HUES6 (cell line): ENCODE measurements at regions not wholly inside any gene's neighbourhood (a gene's known extent, or its start where the extent isn't known, plus 50 kb on each side); places are given as distances from the start of the nearest gene placed in this dataset.

Experiments
- H3K27ac ChIP-seq: 2 replicates; pipeline ENCODE4 v1.7.0; 2013; ENCODE audit warnings: low read depth, mild to moderate bottlenecking, low read length, inconsistent platforms
- H3K27me3 ChIP-seq: 2 replicates; pipeline ENCODE4 v1.6.1; 2013; ENCODE audit warnings: low read length; ENCODE audit not compliant: control insufficient read depth, insufficient read depth
- H3K36me3 ChIP-seq: 2 replicates; pipeline ENCODE4 v1.6.1; 2013; ENCODE audit warnings: low read length; ENCODE audit not compliant: control insufficient read depth, insufficient read depth
- H3K4me1 ChIP-seq: 2 replicates; pipeline ENCODE4 v1.6.1; 2013; ENCODE audit warnings: low read length; ENCODE audit not compliant: control insufficient read depth, insufficient read depth
- H3K4me3 ChIP-seq: 2 replicates; pipeline ENCODE4 v1.5.1; 2013; ENCODE audit warnings: low read depth, low read length
- H3K9ac ChIP-seq: one replicate; pipeline ENCODE4 v1.6.1; 2013; ENCODE audit warnings: mild to moderate bottlenecking, low read length
- H3K9me3 ChIP-seq: 2 replicates; pipeline ENCODE4 v1.6.1; 2013; ENCODE audit warnings: low read depth, low read length; ENCODE audit not compliant: control insufficient read depth, insufficient read depth

GRCh38 chr3:118088696-118089095 lies 946.0 kb downstream of the IGSF11 start:
- H3K4me3 ChIP-seq = no peak overlapping the region
- no peaks in the 10 kb centered on the region for H3K27me3 ChIP-seq
- no peaks in the 10 kb centered on the region for H3K4me1 ChIP-seq
- H3K9ac ChIP-seq = no peak overlapping the region
- H3K9me3 ChIP-seq = peaks cover 20% of the 10 kb centered on the region
- no peaks in the 10 kb centered on the region for H3K36me3 ChIP-seq
- no peak overlapping the region for H3K27ac ChIP-seq

- Histone ChIP-seq H3K4me3 (no peak overlapping the region), H3K27me3 (no peaks in the 10 kb centered on the region), H3K9ac (no peak overlapping the region), H3K9me3 (peaks cover 27% of the 10 kb centered on the region), H3K27ac (no peak overlapping the region), H3K36me3 (no peaks in the 10 kb centered on the region), H3K4me1 (no peaks in the 10 kb centered on the region)
Observed at GRCh38 chr3:118089563-118089962, 945.1 kb downstream of the IGSF11 start.

GRCh38 chr3:118097226-118097625 lies 937.4 kb downstream of the IGSF11 start:
- no peak overlapping the region for H3K9ac ChIP-seq
- H3K27me3 ChIP-seq = no peaks in the 10 kb centered on the region
- no peaks in the 10 kb centered on the region for H3K4me1 ChIP-seq
- H3K9me3 ChIP-seq = peaks cover 25% of the 10 kb centered on the region
- H3K27ac ChIP-seq = no peak overlapping the region
- no peaks in the 10 kb centered on the region for H3K36me3 ChIP-seq
- H3K4me3 ChIP-seq = no peak overlapping the region

DNA sequence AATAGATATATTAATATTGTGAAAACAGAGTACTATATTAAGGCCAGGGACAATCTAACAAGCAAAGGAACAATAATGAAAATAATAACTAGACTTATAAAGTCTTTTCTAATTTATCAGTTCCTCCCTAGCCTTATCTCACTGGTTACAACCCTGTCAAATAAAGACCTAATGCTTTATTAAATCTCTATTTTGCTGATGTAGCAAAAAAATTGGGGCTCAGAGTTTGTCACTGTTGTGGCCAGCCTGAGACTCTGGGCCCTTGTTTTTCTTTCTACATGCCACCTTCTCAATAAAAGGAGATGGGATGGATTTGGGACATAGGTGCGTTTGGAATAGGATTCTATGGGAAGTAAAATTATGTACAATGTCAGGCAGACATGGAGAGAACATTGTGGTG lies 937.0 kb downstream of the IGSF11 start:
- Histone ChIP-seq H3K27me3 (no peaks in the 10 kb centered on the region), H3K27ac (no peak overlapping the region), H3K4me1 (no peaks in the 10 kb centered on the region), H3K36me3 (no peaks in the 10 kb centered on the region), H3K9me3 (peaks cover 21% of the 10 kb centered on the region), H3K4me3 (no peak overlapping the region), H3K9ac (no peak overlapping the region)

DNA sequence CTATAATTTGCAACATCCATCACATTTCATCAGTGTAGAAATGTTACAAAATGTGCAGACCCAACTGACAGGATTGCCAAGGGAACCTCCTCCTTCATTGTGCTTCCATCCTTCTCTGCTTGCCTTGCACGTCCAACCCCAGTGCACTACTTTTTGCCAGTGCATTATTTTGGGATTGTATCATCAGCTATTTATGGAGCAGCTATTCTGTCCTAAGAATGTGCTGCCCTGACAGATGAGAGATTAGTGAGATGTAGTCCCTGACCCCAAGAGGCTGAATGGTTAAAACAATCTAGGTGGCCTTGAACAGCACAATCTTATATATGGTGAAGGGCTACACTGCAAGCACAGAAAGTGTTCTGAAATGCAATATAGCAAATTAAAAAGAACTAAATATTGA lies 935.8 kb downstream of the IGSF11 start:
- H3K9ac ChIP-seq = no peak overlapping the region
- H3K4me3 ChIP-seq = no peak overlapping the region
- no peaks in the 10 kb centered on the region for H3K4me1 ChIP-seq
- no peaks in the 10 kb centered on the region for H3K36me3 ChIP-seq
- H3K9me3 ChIP-seq = peaks cover 9% of the 10 kb centered on the region
- H3K27me3 ChIP-seq = no peaks in the 10 kb centered on the region
- H3K27ac ChIP-seq = no peak overlapping the region

- H3K4me3 ChIP-seq = no peak overlapping the region
- H3K9me3 ChIP-seq = no peaks in the 10 kb centered on the region
- no peaks in the 10 kb centered on the region for H3K4me1 ChIP-seq
- no peaks in the 10 kb centered on the region for H3K36me3 ChIP-seq
- no peak overlapping the region for H3K27ac ChIP-seq
- no peak overlapping the region for H3K9ac ChIP-seq
- H3K27me3 ChIP-seq = no peaks in the 10 kb centered on the region
Observed at GRCh38 chr3:118101891-118102290, 932.8 kb downstream of the IGSF11 start.

DNA sequence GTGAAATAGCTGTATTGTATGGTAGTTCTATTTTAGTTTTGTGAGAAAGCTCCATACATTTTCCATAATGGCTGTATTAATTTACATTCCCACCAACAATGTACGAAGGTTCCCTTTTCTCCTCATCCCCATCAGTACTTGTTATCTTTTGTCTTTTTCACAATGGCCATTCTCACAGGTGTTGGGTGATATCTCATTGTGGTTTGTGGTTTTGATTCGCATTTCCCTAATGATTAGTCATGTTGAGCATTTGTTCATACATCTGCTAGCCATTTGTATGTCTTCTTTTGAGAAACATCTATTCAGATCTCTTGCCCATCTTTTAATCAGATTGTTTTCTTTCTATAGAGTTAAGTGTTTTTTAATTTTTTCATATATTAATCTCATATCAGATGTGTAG lies 931.9 kb downstream of the IGSF11 start:
- Histone ChIP-seq H3K27ac (no peak overlapping the region), H3K27me3 (no peaks in the 10 kb centered on the region), H3K4me1 (no peaks in the 10 kb centered on the region), H3K36me3 (no peaks in the 10 kb centered on the region), H3K4me3 (no peak overlapping the region), H3K9me3 (no peaks in the 10 kb centered on the region), H3K9ac (no peak overlapping the region)

- no peaks in the 10 kb centered on the region for H3K36me3 ChIP-seq
- no peak overlapping the region for H3K9ac ChIP-seq
- no peak overlapping the region for H3K27ac ChIP-seq
- H3K9me3 ChIP-seq = no peaks in the 10 kb centered on the region
- no peaks in the 10 kb centered on the region for H3K27me3 ChIP-seq
- H3K4me1 ChIP-seq = peaks cover 17% of the 10 kb centered on the region
- no peak overlapping the region for H3K4me3 ChIP-seq
Observed at GRCh38 chr3:118108201-118108600, 926.4 kb downstream of the IGSF11 start.

DNA sequence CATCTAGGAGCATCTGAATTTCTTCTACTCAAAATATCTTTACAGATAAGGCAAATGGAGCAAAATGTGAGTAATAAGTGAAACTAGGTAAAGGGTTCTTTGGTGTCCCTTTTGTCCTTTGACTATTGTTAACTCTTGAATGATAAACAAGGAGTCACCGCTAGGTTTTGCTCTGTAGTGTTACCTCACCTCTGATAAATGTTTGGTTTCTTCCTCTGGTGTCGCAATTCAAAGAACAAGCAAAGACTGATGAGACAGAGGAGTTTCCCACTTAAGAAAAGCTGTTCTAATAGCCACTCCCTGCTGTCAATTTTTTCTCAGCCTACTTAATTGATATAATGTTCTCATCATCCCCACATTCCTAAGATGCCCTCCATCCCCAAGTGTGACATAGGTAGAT lies 925.9 kb downstream of the IGSF11 start:
- H3K4me3 ChIP-seq = no peak overlapping the region
- H3K9ac ChIP-seq = no peak overlapping the region
- H3K27ac ChIP-seq = no peak overlapping the region
- no peaks in the 10 kb centered on the region for H3K9me3 ChIP-seq
- H3K27me3 ChIP-seq = no peaks in the 10 kb centered on the region
- peaks cover 17% of the 10 kb centered on the region for H3K4me1 ChIP-seq
- no peaks in the 10 kb centered on the region for H3K36me3 ChIP-seq

DNA sequence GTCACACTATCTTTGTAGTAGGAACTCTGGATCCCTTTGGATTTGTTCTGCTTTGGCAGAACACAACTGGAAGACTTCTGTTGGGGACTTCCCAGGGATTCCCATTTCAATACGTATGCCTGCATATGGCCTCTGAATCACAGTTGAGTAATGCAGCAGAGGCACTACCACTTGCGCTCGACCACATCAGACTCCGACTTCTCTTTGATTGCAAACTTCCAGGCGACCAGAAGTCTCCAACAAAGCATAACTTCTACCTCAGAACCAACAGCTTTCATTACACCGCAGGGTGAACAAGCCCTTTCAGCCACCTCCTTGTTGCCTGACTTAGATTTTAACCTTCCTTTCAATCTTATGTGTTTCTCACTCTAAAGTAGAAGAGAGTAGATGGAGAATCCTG lies 924.4 kb downstream of the IGSF11 start:
- H3K9me3 ChIP-seq = no peaks in the 10 kb centered on the region
- H3K4me1 ChIP-seq = peaks cover 17% of the 10 kb centered on the region
- H3K27ac ChIP-seq = no peak overlapping the region
- H3K27me3 ChIP-seq = no peaks in the 10 kb centered on the region
- no peak overlapping the region for H3K9ac ChIP-seq
- H3K4me3 ChIP-seq = no peak overlapping the region
- H3K36me3 ChIP-seq = no peaks in the 10 kb centered on the region

- no peaks in the 10 kb centered on the region for H3K36me3 ChIP-seq
- no peak overlapping the region for H3K27ac ChIP-seq
- no peaks in the 10 kb centered on the region for H3K27me3 ChIP-seq
- no peaks in the 10 kb centered on the region for H3K9me3 ChIP-seq
- H3K4me3 ChIP-seq = no peak overlapping the region
- no peak overlapping the region for H3K9ac ChIP-seq
- peaks cover 14% of the 10 kb centered on the region for H3K4me1 ChIP-seq
Observed at GRCh38 chr3:118116991-118117390, 917.7 kb downstream of the IGSF11 start.

DNA sequence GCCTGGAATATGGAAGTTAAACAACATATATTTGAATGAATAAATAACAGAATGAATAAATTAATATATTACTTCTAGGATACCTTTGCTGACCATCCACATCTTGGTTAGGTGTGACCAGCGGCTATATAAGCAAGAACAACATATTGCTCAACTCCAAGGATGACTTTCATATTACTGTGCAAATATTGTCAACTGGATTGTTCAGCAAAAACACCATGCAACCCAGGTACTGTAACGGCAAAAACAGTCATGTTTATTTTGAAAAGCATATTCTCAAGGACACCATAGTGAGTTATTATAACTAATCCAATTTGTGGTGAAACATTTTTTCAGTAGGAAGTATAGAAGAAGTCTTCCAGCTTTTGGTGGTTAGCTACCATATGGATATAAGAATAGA lies 907.9 kb downstream of the IGSF11 start:
- Histone ChIP-seq H3K27ac (no peak overlapping the region), H3K9me3 (no peaks in the 10 kb centered on the region), H3K36me3 (no peaks in the 10 kb centered on the region), H3K9ac (no peak overlapping the region), H3K4me1 (no peaks in the 10 kb centered on the region), H3K4me3 (no peak overlapping the region), H3K27me3 (no peaks in the 10 kb centered on the region)
